ENCODE measurements at regions not wholly inside any gene's neighbourhood (a gene's known extent, or its start where the extent isn't known, plus 50 kb on each side); places are given as distances from the start of the nearest gene placed in this dataset.

- no peaks in the 10 kb centered on the region for H3K79me2 ChIP-seq (ENCODE audit: insufficient read depth, low read length)
- no peak overlapping the region for H3K27ac ChIP-seq (ENCODE audit: low read depth, low read length)
- peak overlapping the region; percentile 58 for H2AFZ ChIP-seq (ENCODE audit: low read depth, low read length, poor library complexity, severe bottlenecking)
- peak; percentile 29 for DNase-seq (ENCODE audit: low read depth, low spot score)
- no peak overlapping the region for H3K9ac ChIP-seq (ENCODE audit: low read length)
- ChIA-PET CTCF (interaction anchor here (1.0 to 2.6 kb wide), 9 partner anchors 9 to 1638 kb away, joined by 3 to 14 read pairs (median 4); partner anchors contain the start of gene BDNF), POLR2A (no interaction called here), RAD21 (ENCODE audit: low non-redundant PET in 1 of 2, low total read pairs in 2 of 2, uncharacterized antibody in 2 of 2, unreplicated experiment in 2 of 2) (interaction anchor here in 1 of 2 experiments (1.3 kb wide), 1 partner anchor 175 kb away, joined by 3 read pairs; no protein-coding TSS in a partner anchor)
- no peak overlapping the region for H3K4me3 ChIP-seq (replicated peaks in 1 of 2; ENCODE audit: low read depth in 1 of 2, low read length in 2 of 2)
- no peaks in the 10 kb centered on the region for H4K20me1 ChIP-seq (ENCODE audit: insufficient read depth)
- ATAC-seq = peak; percentile 88
- no peaks in the 10 kb centered on the region for H3K27me3 ChIP-seq (ENCODE audit: insufficient read depth, low read length)
- peaks cover 0 to 2% of the 10 kb centered on the region in 2 experiments; a peak in 1 of 4 replicates for H3K4me1 ChIP-seq (ENCODE audit: control insufficient read depth in 1 of 2, insufficient read depth in 2 of 2, low read length in 2 of 2)
- no peaks in the 10 kb centered on the region for H3K36me3 ChIP-seq (ENCODE audit: control insufficient read depth in 1 of 2, insufficient read depth in 2 of 2, low read length in 2 of 2)
- BruUV-seq (replicated peaks) = no TSS peak
- H3K4me2 ChIP-seq (ENCODE audit: low read length) = no peak overlapping the region
- intact Hi-C loops (cut with micrococcal nuclease) = loop anchor here (5.0 to 10.0 kb wide), 2 partner anchors 799 to 1827 kb away; partner anchors contain the start of gene LIN7C
- TF ChIP-seq POLR2AphosphoS5 (IDR thresholded peaks at IDR 0.05; ENCODE audit: low read depth, low read length) (no peak), EGR1 (IDR thresholded peaks at IDR 0.05; ENCODE audit: low read depth) (no peak), ZFX (IDR thresholded peaks at IDR 0.05) (no peak), JUND (IDR thresholded peaks at IDR 0.05) (no peak), EZH2phosphoT487 (IDR thresholded peaks at IDR 0.05; ENCODE audit: borderline replicate concordance) (no peak), YY1 (IDR thresholded peaks at IDR 0.05; ENCODE audit: extremely low read depth, insufficient replicate concordance, low read depth, low read length) (no peak), ATF3 (IDR thresholded peaks at IDR 0.05) (no peak), SRF (IDR thresholded peaks at IDR 0.05; ENCODE audit: low read depth) (no peak), RAD21 (IDR thresholded peaks at IDR 0.05; ENCODE audit: low read depth) (peak; percentile 82), TCF7L2 (IDR thresholded peaks at IDR 0.05; ENCODE audit: borderline replicate concordance, extremely low read depth, insufficient read depth, insufficient read length) (no peak), SP1 (IDR thresholded peaks at IDR 0.05; ENCODE audit: low read depth) (no peak), SIN3A (IDR thresholded peaks at IDR 0.05; ENCODE audit: low read depth) (no peak), ZNF274 (IDR thresholded peaks at IDR 0.05; ENCODE audit: low read depth, low read length) (no peak), CTCF (IDR thresholded peaks at IDR 0.05 in 2 of 3, conservative IDR thresholded peaks at IDR 0.05 in 1 of 3; ENCODE audit: borderline replicate concordance in 1 of 3, insufficient read depth in 1 of 3, low read depth in 2 of 3, low read length in 2 of 3) (peak; percentile 40 to 60 (median 55); a peak in 4 of 6 replicates)
- no peaks in the 10 kb centered on the region for H3K9me2 ChIP-seq (ENCODE audit: insufficient read depth)
- H3K9me3 ChIP-seq (ENCODE audit: control insufficient read depth in 1 of 2, insufficient read depth in 1 of 2, low read depth in 1 of 2, low read length in 2 of 2) = no peaks in the 10 kb centered on the region
These were observed 682.6 kb downstream of the KCNA4 start for GRCh38 chr11:29333993-29334775.
